ENCODE measurements at regions not wholly inside any gene's neighbourhood (a gene's known extent, or its start where the extent isn't known, plus 50 kb on each side); places are given as distances from the start of the nearest gene placed in this dataset.

DNA sequence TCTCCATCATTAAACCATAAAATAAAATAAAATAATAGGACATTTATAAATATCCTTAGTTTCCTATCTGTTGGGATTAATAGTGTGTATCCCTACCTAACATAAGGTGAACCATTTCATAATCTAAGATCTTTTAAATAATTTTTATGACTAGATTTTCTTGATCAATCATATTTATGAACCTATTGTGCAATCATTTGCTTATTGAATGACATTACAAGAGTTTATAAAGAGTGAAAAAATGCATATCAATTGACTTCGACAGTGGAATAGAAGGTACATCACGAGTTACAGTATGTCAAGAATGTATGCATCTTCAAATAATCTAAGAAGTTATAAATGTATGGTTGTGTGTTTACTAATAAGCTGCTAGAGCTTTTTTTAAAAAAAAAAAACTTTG is 1554.8 kb upstream of the TMEFF2 start:
- ATAC-seq (replicated peaks) (no peak), DNase-seq (no peak)
- no peaks in the 10 kb centered on the region for H3K4me1 Mint-ChIP-seq
- H3K9me3 Mint-ChIP-seq: peaks cover 0 to 2% of the 10 kb centered on the region in 2 donors
- H3K4me3 Mint-ChIP-seq: no peak overlapping the region
- no peak overlapping the region for H3K27ac Mint-ChIP-seq
- H3K36me3 Mint-ChIP-seq: no peaks in the 10 kb centered on the region
- no peaks in the 10 kb centered on the region for H3K27me3 Mint-ChIP-seq

DNA sequence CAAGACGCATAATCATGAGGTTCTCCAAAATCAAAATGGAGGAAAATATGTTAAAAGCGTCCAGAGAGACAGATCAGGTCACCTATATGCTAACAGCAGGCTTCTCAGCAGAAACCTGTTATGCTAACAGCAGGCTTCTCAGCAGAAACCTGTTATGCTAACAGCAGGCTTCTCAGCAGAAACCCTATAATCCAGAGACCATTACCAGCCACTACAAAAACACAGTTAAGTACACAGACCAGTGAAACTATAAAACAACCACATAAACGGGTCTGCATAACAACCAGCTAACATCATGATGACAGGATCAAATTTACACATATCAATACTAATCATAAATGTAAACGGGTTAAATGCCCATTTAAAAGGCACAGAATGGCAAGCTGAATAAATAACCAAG is 1548.4 kb upstream of the TMEFF2 start:
- ATAC-seq (replicated peaks) (no peak), DNase-seq (no peak)
- Mint-ChIP-seq H3K36me3 (no peaks in the 10 kb centered on the region), H3K4me1 (no peaks in the 10 kb centered on the region), H3K9me3 (peaks cover 0 to 4% of the 10 kb centered on the region in 2 donors), H3K27ac (no peak overlapping the region), H3K4me3 (no peak overlapping the region), H3K27me3 (no peaks in the 10 kb centered on the region)

GRCh38 chr2:193738892-193739291 is 1544.2 kb upstream of the TMEFF2 start:
- Mint-ChIP-seq H3K4me3 (no peak overlapping the region), H3K27ac (no peak overlapping the region), H3K9me3 (no peaks in the 10 kb centered on the region), H3K4me1 (no peaks in the 10 kb centered on the region), H3K27me3 (no peaks in the 10 kb centered on the region), H3K36me3 (no peaks in the 10 kb centered on the region)
- no peak for DNase-seq
- ATAC-seq (replicated peaks): peak in 1 of 2 donors; percentile 10

- Mint-ChIP-seq H3K9me3 (peaks cover 4 to 7% of the 10 kb centered on the region in 2 donors), H3K4me1 (no peaks in the 10 kb centered on the region), H3K27me3 (no peaks in the 10 kb centered on the region), H3K4me3 (no peak overlapping the region), H3K36me3 (no peaks in the 10 kb centered on the region), H3K27ac (no peak overlapping the region)
- DNase-seq: no peak
- no peak for ATAC-seq (replicated peaks)
Measured at GRCh38 chr2:193712912-193713311, 1518.2 kb upstream of the TMEFF2 start.

DNA sequence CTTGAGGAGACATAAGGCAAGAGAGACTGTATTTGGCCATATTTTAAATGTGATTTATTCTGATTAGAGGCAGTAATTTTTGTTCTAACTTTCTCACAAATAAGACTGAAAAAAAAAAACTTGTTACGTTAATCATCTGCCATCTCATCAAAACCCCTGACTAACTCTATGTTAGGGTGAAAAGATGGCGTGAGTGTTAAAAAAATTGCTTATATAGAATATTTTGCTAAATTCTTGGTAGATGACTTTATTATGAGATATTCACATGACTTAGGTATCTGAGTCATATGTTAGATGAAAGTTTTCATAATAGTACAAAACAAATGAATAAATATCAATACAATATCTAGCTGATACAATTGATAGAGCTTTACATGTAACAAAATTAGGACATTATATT is 1508.7 kb upstream of the TMEFF2 start:
- peaks cover 0 to 1% of the 10 kb centered on the region in 2 donors for H3K9me3 Mint-ChIP-seq
- no peaks in the 10 kb centered on the region for H3K27me3 Mint-ChIP-seq
- ATAC-seq (replicated peaks) (no peak), DNase-seq (no peak)
- no peaks in the 10 kb centered on the region for H3K36me3 Mint-ChIP-seq
- H3K4me1 Mint-ChIP-seq: no peaks in the 10 kb centered on the region
- H3K4me3 Mint-ChIP-seq: no peak overlapping the region
- no peak overlapping the region for H3K27ac Mint-ChIP-seq

GRCh38 chr2:193701484-193701883 is 1506.8 kb upstream of the TMEFF2 start:
- peaks cover 0 to 1% of the 10 kb centered on the region in 2 donors for H3K9me3 Mint-ChIP-seq
- no peaks in the 10 kb centered on the region for H3K36me3 Mint-ChIP-seq
- DNase-seq: no peak
- no peak overlapping the region for H3K4me3 Mint-ChIP-seq
- no peak overlapping the region for H3K27ac Mint-ChIP-seq
- H3K4me1 Mint-ChIP-seq: no peaks in the 10 kb centered on the region
- no peak for ATAC-seq (replicated peaks)
- no peaks in the 10 kb centered on the region for H3K27me3 Mint-ChIP-seq

- Mint-ChIP-seq H3K9me3 (no peaks in the 10 kb centered on the region), H3K27me3 (no peaks in the 10 kb centered on the region), H3K36me3 (no peaks in the 10 kb centered on the region), H3K27ac (no peak overlapping the region), H3K4me3 (no peak overlapping the region), H3K4me1 (no peaks in the 10 kb centered on the region)
- DNase-seq: no peak
- peak; percentile 53 to 62 for ATAC-seq (replicated peaks)
Measured at GRCh38 chr2:193695367-193695766, 1500.6 kb upstream of the TMEFF2 start.

GRCh38 chr2:193693758-193694157 is 1499.0 kb upstream of the TMEFF2 start:
- DNase-seq (no peak), ATAC-seq (replicated peaks) (no peak)
- Mint-ChIP-seq H3K27ac (no peak overlapping the region), H3K27me3 (no peaks in the 10 kb centered on the region), H3K36me3 (no peaks in the 10 kb centered on the region), H3K9me3 (no peaks in the 10 kb centered on the region), H3K4me3 (no peak overlapping the region), H3K4me1 (no peaks in the 10 kb centered on the region)

DNA sequence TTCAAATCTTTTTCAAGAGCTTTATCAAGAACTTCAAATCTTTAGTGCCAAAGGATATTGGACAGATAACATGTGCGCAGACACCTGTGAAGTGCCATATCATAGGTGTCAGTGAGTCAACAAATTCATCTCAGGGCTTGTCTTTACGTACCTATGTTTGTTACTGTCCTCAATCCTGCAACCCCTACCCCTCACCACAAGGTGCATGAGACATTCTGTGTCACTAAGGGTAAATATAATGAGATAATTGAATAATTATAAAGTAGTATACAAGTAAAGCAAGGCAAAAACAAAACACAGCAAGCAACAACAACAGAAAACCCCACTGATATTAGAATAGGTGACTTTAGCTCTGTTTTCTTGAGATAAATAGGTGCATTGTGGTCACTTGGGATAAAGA is 1495.8 kb upstream of the TMEFF2 start:
- DNase-seq (no peak), ATAC-seq (replicated peaks) (no peak)
- Mint-ChIP-seq H3K27ac (no peak overlapping the region), H3K27me3 (no peaks in the 10 kb centered on the region), H3K36me3 (no peaks in the 10 kb centered on the region), H3K4me1 (no peaks in the 10 kb centered on the region), H3K4me3 (no peak overlapping the region), H3K9me3 (no peaks in the 10 kb centered on the region)

- ATAC-seq (replicated peaks): no peak
Measured at GRCh38 chr2:193687195-193687594, 1492.5 kb upstream of the TMEFF2 start.

GRCh38 chr2:193679847-193680246 is 1485.1 kb upstream of the TMEFF2 start:
- Mint-ChIP-seq H3K36me3 (no peaks in the 10 kb centered on the region), H3K9me3 (no peaks in the 10 kb centered on the region), H3K4me1 (no peaks in the 10 kb centered on the region), H3K27me3 (no peaks in the 10 kb centered on the region), H3K27ac (no peak overlapping the region), H3K4me3 (no peak overlapping the region)
- ATAC-seq (replicated peaks) (peak in 1 of 2 donors; percentile 29), DNase-seq (no peak)

More at GRCh38 chr2:193687195-193687594, 1492.5 kb upstream of the TMEFF2 start:
- no peak overlapping the region for H3K4me3 Mint-ChIP-seq
- H3K36me3 Mint-ChIP-seq: no peaks in the 10 kb centered on the region
- no peak overlapping the region for H3K27ac Mint-ChIP-seq
- H3K9me3 Mint-ChIP-seq: no peaks in the 10 kb centered on the region
- H3K27me3 Mint-ChIP-seq: no peaks in the 10 kb centered on the region
- no peaks in the 10 kb centered on the region for H3K4me1 Mint-ChIP-seq
- no peak for DNase-seq

- no peaks in the 10 kb centered on the region for H3K4me1 Mint-ChIP-seq
- no peak overlapping the region for H3K27ac Mint-ChIP-seq
- no peaks in the 10 kb centered on the region for H3K27me3 Mint-ChIP-seq
- H3K9me3 Mint-ChIP-seq: no peaks in the 10 kb centered on the region
- no peaks in the 10 kb centered on the region for H3K36me3 Mint-ChIP-seq
- ATAC-seq (replicated peaks): no peak
- no peak overlapping the region for H3K4me3 Mint-ChIP-seq
- DNase-seq: no peak
Measured at GRCh38 chr2:193670478-193670877, 1475.7 kb upstream of the TMEFF2 start.

DNA sequence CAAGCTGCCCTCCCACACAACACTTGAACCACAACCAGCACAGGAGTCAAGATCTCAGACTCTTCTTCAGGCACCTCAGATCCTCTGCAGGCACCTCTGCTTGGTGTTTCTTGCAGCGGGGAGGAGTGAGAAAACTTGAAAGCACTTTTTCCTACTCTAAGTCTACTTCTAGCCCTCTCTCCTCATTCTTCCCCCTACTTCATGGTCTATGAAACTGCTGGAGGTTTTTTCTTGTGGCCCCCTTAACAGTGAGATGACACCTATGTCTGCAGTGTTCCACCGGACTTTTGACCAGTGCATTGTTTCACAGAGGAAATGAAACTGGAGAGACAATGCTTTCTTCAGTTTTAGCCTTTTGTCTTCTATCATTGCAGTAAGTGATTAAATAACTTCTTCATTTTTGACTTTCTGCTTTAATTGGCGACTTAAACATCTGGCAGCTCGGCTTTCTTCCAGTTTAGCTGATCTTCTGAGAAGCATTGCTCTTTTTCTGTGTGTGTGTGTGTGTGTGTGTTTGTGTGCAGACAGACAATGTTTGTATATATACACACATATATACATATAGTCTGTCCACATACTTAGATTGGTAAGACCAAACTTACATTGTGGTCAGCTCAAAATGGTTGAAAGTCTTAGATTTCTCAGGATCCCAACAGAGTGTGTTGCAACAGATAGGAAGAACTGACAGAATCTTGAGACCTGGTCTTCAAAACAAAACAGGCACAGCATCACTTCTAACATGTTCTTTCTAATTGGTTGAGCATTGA is 1474.0 kb upstream of the TMEFF2 start:
- Mint-ChIP-seq H3K4me1 (no peaks in the 10 kb centered on the region), H3K4me3 (no peak overlapping the region), H3K27me3 (no peaks in the 10 kb centered on the region), H3K27ac (no peak overlapping the region), H3K36me3 (no peaks in the 10 kb centered on the region), H3K9me3 (no peaks in the 10 kb centered on the region)
- peak in 1 of 2 donors; percentile 12 for ATAC-seq (replicated peaks)
- no peak for DNase-seq

DNA sequence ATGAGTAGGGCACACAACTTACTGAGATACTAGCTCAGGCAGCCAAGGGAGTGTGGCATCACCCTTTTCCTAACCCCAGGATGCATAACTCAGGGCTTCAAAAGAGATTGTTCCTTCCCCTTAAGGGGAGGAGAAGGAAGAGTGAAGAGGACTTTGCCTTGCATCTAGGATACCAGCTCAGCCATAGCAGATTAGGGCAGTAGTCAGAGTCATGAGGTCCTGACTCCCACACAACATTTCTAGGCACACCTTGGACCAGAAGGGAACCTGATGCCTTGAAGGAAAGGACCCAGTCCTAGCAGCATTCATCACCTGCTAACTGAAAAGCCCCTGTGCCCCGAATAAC is 1433.2 kb upstream of the TMEFF2 start:
- no peaks in the 10 kb centered on the region for H3K27me3 Mint-ChIP-seq
- H3K4me3 Mint-ChIP-seq: no peak overlapping the region
- H3K9me3 Mint-ChIP-seq: peaks cover 5% of the 10 kb centered on the region in 2 donors
- no peak for DNase-seq
- no peak overlapping the region for H3K27ac Mint-ChIP-seq
- no peak for ATAC-seq (replicated peaks)
- no peaks in the 10 kb centered on the region for H3K4me1 Mint-ChIP-seq
- no peaks in the 10 kb centered on the region for H3K36me3 Mint-ChIP-seq

DNA sequence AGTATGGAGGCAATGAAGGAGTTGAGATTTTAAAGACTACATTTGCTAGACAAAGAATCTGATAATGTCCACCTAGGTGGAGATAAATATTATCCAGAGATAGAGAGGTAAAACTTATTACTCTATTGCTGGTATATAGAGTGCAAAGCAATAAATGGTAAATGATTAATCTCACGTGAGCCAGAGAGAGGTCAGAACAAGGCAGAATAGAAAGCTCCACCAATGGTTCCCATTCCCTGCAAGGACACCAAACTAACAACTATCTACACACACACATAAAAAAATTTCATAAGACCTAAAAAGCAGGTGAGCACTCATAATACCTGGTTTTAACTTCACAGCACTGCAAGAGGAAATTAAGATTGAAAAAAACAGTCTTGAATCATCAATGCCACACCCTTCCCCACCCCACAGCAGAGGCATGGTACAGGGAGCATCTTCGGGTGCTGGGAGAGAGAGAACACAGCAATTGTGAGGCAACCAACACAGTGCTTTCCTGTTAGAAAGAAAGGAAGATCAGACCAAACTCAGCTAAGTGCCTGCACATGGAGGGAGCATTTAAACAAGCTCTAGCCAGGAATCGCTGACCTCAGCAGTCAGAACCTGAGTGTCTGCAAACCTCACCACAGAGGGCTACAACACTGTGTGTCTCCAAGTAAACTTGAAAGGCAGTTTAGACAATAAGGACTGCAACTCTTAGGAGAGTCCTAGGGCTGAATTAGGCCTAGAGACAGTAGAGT is 1432.6 kb upstream of the TMEFF2 start:
- DNase-seq: no peak
- Mint-ChIP-seq H3K4me1 (no peaks in the 10 kb centered on the region), H3K4me3 (no peak overlapping the region), H3K36me3 (no peaks in the 10 kb centered on the region), H3K27ac (no peak overlapping the region), H3K9me3 (peaks cover 3 to 5% of the 10 kb centered on the region in 2 donors), H3K27me3 (no peaks in the 10 kb centered on the region)
- no peak for ATAC-seq (replicated peaks)
